OCI-LY7 (cell line): ENCODE measurements at regions not wholly inside any gene's neighbourhood (a gene's known extent, or its start where the extent isn't known, plus 50 kb on each side); places are given as distances from the start of the nearest gene placed in this dataset.

Experiments
- CTCF ChIP-seq: fragments of 200-600 bp; sonication (generic); conservative IDR thresholded peaks from 2 replicates; pipeline ENCODE4 v1.5.1; 2014; ENCODE audit warnings: mild to moderate bottlenecking, antibody characterized with exemption, low read length, moderate library complexity, mixed read lengths
- EZH2phosphoT487 ChIP-seq: fragments of 200-600 bp; sonication (generic); IDR thresholded peaks from 2 replicates; pipeline ENCODE4 v1.6.1; 2018; ENCODE audit warnings: low read depth, borderline replicate concordance, mild to moderate bottlenecking, mixed run types, antibody characterized with exemption, low read length, moderate library complexity, mixed read lengths

DNA sequence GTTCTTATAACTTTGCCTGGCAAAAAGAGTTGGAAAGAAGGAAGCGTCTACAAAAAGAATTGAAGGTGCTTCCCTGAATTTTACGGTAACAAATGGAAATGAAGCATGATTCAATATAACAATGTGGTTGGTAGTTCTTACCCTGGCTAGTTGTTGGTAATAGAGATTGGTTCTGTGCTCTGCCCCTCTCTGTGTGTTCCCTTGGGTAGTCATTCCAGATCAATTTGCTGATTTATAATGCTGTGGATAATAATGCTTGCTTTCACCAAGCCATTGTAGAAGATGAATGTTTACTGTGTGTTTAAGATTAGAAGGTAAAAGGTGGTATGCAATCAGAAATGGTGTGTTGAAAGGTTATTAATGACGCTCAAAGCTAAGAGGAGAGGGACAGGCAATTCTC, 577.8 kb upstream of the NXPH2 start:
- TF ChIP-seq CTCF (no peak), EZH2phosphoT487 (no peak)
